OCI-LY7 (cell line): ENCODE measurements at regions not wholly inside any gene's neighbourhood (a gene's known extent, or its start where the extent isn't known, plus 50 kb on each side); places are given as distances from the start of the nearest gene placed in this dataset.

ENCODE experiments used
- BruUV-seq: library from RNA; stranded (reverse); fragments of 400-500 nt; replicated peaks from 2 replicates; lab custom pipeline; 2021; lab: Mats Ljungman, UMichigan
- CTCF ChIA-PET: fragments of 300-600 bp; sonication (Branson Sonifier 250); formaldehyde crosslinking; loops from one replicate; lab custom pipeline; 2022; ENCODE audit warnings: antibody characterized with exemption; ENCODE audit not compliant: unreplicated experiment; lab: Charles Lee
- POLR2A ChIA-PET: fragments of 300-600 bp; sonication (Branson Sonifier 250); formaldehyde crosslinking; loops from one replicate; lab custom pipeline; 2022; ENCODE audit warnings: antibody characterized with exemption; lab: Charles Lee
- DNase-seq: peaks from one replicate; pipeline ENCODE4 v3.0.0-alpha.2; 2015; ENCODE audit warnings: low spot score
- H2AFZ ChIP-seq: fragments of 200-600 bp; sonication (generic), shearing (Covaris generic); 2 replicates; pipeline ENCODE4 v1.6.1; 2014; ENCODE audit warnings: mild to moderate bottlenecking, antibody characterized with exemption, low read length, moderate library complexity
- H3K27ac ChIP-seq: fragments of 200-600 bp; sonication (generic); 2 replicates; pipeline ENCODE4 v1.5.1; 2014; ENCODE audit warnings: mixed run types, low read depth, mild to moderate bottlenecking, moderate library complexity, low read length, inconsistent platforms; ENCODE audit not compliant: poor library complexity, severe bottlenecking
- H3K36me3 ChIP-seq: fragments of 200-600 bp; sonication (generic); 2 replicates; pipeline ENCODE4 v1.6.1; 2014; ENCODE audit warnings: mild to moderate bottlenecking, antibody characterized with exemption, low read length, moderate library complexity, mixed read lengths; ENCODE audit not compliant: insufficient read depth
- H3K4me1 ChIP-seq: fragments of 200-600 bp; sonication (generic); 2 replicates; pipeline ENCODE4 v1.5.1; 2014; ENCODE audit warnings: mild to moderate bottlenecking, low read length; ENCODE audit not compliant: insufficient read depth, poor library complexity, severe bottlenecking
- H3K4me2 ChIP-seq: fragments of 200-600 bp; sonication (generic); 2 replicates; pipeline ENCODE4 v1.6.1; 2014; ENCODE audit warnings: mild to moderate bottlenecking, low read length
- H3K4me3 ChIP-seq: fragments of 200-600 bp; sonication (generic); 2 replicates; pipeline ENCODE4 v1.5.1; 2014; ENCODE audit warnings: mild to moderate bottlenecking, low read depth, low read length; ENCODE audit not compliant: poor library complexity, severe bottlenecking
- H3K79me2 ChIP-seq: fragments of 200-600 bp; sonication (generic); 2 replicates; pipeline ENCODE4 v1.6.1; 2016; ENCODE audit warnings: low read depth, mild to moderate bottlenecking, low read length, moderate library complexity, mixed read lengths; ENCODE audit not compliant: insufficient read depth
- H3K9me2 ChIP-seq: fragments of 200-600 bp; sonication (generic); 2 replicates; pipeline ENCODE4 v1.6.1; 2016; ENCODE audit warnings: mild to moderate bottlenecking, low read length, mixed read lengths; ENCODE audit not compliant: insufficient read depth
- H3K9me3 ChIP-seq: fragments of 200-600 bp; sonication (generic); 2 replicates; pipeline ENCODE4 v1.6.1; 2014; ENCODE audit warnings: mild to moderate bottlenecking, mixed run types, low read length, mixed read lengths
- H4K20me1 ChIP-seq: fragments of 200-600 bp; sonication (generic); 2 replicates; pipeline ENCODE4 v1.6.1; 2014; ENCODE audit warnings: mild to moderate bottlenecking, antibody characterized with exemption, low read length, moderate library complexity, mixed read lengths; ENCODE audit not compliant: insufficient read depth
- CTCF ChIP-seq: fragments of 200-600 bp; sonication (generic); conservative IDR thresholded peaks from 2 replicates; pipeline ENCODE4 v1.5.1; 2014; ENCODE audit warnings: mild to moderate bottlenecking, antibody characterized with exemption, low read length, moderate library complexity, mixed read lengths
- EZH2phosphoT487 ChIP-seq: fragments of 200-600 bp; sonication (generic); IDR thresholded peaks from 2 replicates; pipeline ENCODE4 v1.6.1; 2018; ENCODE audit warnings: low read depth, borderline replicate concordance, mild to moderate bottlenecking, mixed run types, antibody characterized with exemption, low read length, moderate library complexity, mixed read lengths
- intact Hi-C: fragments of 100-400 bp; cut with micrococcal nuclease; formaldehyde crosslinking; loops from one replicate; pipeline ENCODE4 v1.10.0; 2022; ENCODE audit not compliant: unreplicated experiment

GRCh38 chr2:122249673-122250072 lies 494.2 kb downstream of the TSN start:
- Histone ChIP-seq H2AFZ (no peak overlapping the region), H3K79me2 (no peaks in the 10 kb centered on the region), H3K36me3 (no peaks in the 10 kb centered on the region), H3K9me3 (no peaks in the 10 kb centered on the region), H4K20me1 (no peaks in the 10 kb centered on the region), H3K4me2 (no peak overlapping the region), H3K4me3 (no peak overlapping the region), H3K9me2 (no peaks in the 10 kb centered on the region), H3K27ac (no peak overlapping the region), H3K4me1 (no peaks in the 10 kb centered on the region)
- TF ChIP-seq EZH2phosphoT487 = no peak
- TF ChIP-seq CTCF = no peak
- CTCF ChIA-PET = no interaction called here
- POLR2A ChIA-PET = no interaction called here
- intact Hi-C loops = no loop called here
- no TSS peak for BruUV-seq
- DNase-seq = no peak

- intact Hi-C loops = no loop called here
- CTCF ChIA-PET = no interaction called here
Observed at GRCh38 chr2:122251158-122251557, 495.7 kb downstream of the TSN start.

GRCh38 chr2:122251566-122251965 lies 496.1 kb downstream of the TSN start:
- DNase-seq = no peak
- Histone ChIP-seq H3K9me2 (no peaks in the 10 kb centered on the region), H2AFZ (no peak overlapping the region), H3K36me3 (no peaks in the 10 kb centered on the region), H3K27ac (no peak overlapping the region), H3K9me3 (no peaks in the 10 kb centered on the region), H3K4me1 (no peaks in the 10 kb centered on the region), H3K4me3 (no peak overlapping the region), H3K4me2 (no peak overlapping the region), H3K79me2 (no peaks in the 10 kb centered on the region), H4K20me1 (no peaks in the 10 kb centered on the region)
- POLR2A ChIA-PET = no interaction called here
- TF ChIP-seq CTCF (no peak), EZH2phosphoT487 (no peak)
- intact Hi-C loops = no loop called here
- no TSS peak for BruUV-seq
- CTCF ChIA-PET = no interaction called here

More at GRCh38 chr2:122251158-122251557, 495.7 kb downstream of the TSN start:
- H3K4me1 ChIP-seq = no peaks in the 10 kb centered on the region
- no peaks in the 10 kb centered on the region for H3K9me2 ChIP-seq
- no peaks in the 10 kb centered on the region for H3K9me3 ChIP-seq
- DNase-seq = no peak
- POLR2A ChIA-PET = no interaction called here
- no peaks in the 10 kb centered on the region for H3K36me3 ChIP-seq
- TF ChIP-seq EZH2phosphoT487 (no peak), CTCF (no peak)
- BruUV-seq = no TSS peak
- no peaks in the 10 kb centered on the region for H3K79me2 ChIP-seq
- H2AFZ ChIP-seq = no peak overlapping the region
- H3K4me3 ChIP-seq = no peak overlapping the region
- no peak overlapping the region for H3K4me2 ChIP-seq
- no peaks in the 10 kb centered on the region for H4K20me1 ChIP-seq
- no peak overlapping the region for H3K27ac ChIP-seq
